Activated CD4-positive, alpha-beta T cell treated with anti-CD3 and anti-CD28 coated beads, Interleukin-2, amount 50 U/mL, for 24 hours (primary cell): ENCODE measurements at regions not wholly inside any gene's neighbourhood (a gene's known extent, or its start where the extent isn't known, plus 50 kb on each side); places are given as distances from the start of the nearest gene placed in this dataset.

ENCODE experiments used
- DNase-seq, 2 donors: peaks; one replicate each; pipeline ENCODE4 v3.0.0-alpha.2; 2020; ENCODE audit warnings: low read depth in 1 of 2, low spot score in 1 of 2

GRCh38 chrX:124280294-124280902 is 52.1 kb upstream of the TEX13D start:
- no peak for DNase-seq

GRCh38 chrX:124282580-124282979 is 49.9 kb upstream of the TEX13D start:
- no peak for DNase-seq
